Stimulated activated CD4-positive, alpha-beta T cell treated with anti-CD3 and anti-CD28 coated beads, TNF-alpha, amount 100 ng/mL, for 24 hours (primary cell): ENCODE measurements at regions not wholly inside any gene's neighbourhood (a gene's known extent, or its start where the extent isn't known, plus 50 kb on each side); places are given as distances from the start of the nearest gene placed in this dataset.
"Not testable (repeated sequence)": the region's sequence is repeated elsewhere in the genome, so short reads cannot be mapped to it uniquely, and the experiment has no call there.

Source experiments
- DNase-seq, 3 experiments: peaks; one replicate each; pipeline ENCODE4 v3.0.0-alpha.2; 2020; ENCODE audit warnings: low read depth in 3 of 3

DNA sequence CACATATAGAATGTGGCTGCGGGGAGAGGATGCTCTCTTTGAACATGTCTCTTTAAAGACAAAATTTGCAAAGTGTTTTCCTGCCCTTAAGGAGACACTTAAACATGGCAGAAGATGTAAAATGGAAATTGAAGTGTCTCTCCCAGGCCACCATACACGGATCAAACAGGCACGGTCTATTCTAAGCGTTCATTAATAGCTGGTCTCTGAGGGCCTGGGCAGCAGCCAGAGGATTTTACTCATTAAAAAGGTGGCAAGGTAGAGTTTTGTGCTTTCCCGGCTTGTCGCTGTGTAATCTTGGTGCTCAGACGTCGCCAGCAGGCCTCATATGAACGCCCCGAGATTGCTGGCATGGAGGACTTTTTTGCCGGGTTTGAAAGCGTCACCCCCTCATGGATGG, 205.5 kb downstream of the EMX2 start:
- DNase-seq = no peak

DNA sequence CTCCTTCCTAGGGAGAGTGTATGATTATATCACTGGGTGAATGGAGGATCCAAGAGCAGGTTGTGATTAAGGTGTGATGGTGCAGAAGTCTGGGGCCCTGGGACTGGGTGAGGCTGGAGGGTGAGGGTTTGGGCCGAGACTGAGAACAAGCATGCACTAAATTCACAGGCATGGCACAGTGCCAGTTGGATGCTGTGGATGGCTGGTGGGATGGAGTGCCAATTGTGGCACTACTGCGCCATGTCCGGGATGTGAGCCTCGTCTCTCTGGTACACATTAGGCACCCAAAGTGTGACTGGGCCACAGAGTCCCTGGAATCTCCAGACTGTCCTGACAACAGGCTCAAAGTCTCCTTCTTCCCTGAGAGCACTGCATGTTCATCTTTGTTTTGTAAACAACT, 208.1 kb downstream of the EMX2 start:
- no peak for DNase-seq

DNA sequence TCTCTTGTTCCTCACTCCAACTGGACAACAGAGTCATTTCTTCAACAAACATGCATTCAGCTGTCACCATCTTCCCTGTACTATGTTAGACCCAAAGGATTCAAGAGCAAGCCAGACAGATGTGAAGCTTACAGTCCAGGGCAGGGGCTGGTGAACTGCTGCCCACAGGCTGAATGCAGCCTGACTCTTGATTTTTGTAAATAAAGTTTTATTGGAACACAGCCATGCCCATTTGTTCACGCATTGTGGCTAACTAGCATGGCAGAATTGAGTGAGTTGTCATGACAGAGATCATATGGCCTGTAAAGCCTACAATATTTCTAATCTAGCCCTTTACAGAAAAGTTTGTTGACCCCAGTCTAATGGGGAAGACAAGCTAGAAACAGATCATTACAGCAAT, 208.7 kb downstream of the EMX2 start:
- DNase-seq = no peak

DNA sequence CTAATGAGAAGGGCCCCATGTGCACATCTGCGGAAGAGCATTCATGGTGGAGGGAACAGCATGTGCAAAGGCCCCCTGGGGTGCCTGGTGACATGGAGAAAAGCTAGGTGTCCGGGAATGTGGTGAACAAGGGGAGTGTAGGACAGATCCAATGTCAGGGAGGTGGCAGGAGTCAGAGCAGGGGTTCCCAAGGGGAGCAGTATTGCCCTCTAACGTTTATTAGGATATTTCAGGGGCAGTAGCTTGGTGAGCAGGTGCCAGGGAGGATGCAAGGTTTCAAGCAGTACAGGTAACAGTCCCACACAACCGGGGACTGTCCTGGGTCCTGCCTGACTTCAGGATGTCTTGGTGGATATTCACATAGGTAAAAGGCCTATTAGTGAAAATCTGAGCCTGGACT, 209.6 kb downstream of the EMX2 start:
- no peak for DNase-seq

DNA sequence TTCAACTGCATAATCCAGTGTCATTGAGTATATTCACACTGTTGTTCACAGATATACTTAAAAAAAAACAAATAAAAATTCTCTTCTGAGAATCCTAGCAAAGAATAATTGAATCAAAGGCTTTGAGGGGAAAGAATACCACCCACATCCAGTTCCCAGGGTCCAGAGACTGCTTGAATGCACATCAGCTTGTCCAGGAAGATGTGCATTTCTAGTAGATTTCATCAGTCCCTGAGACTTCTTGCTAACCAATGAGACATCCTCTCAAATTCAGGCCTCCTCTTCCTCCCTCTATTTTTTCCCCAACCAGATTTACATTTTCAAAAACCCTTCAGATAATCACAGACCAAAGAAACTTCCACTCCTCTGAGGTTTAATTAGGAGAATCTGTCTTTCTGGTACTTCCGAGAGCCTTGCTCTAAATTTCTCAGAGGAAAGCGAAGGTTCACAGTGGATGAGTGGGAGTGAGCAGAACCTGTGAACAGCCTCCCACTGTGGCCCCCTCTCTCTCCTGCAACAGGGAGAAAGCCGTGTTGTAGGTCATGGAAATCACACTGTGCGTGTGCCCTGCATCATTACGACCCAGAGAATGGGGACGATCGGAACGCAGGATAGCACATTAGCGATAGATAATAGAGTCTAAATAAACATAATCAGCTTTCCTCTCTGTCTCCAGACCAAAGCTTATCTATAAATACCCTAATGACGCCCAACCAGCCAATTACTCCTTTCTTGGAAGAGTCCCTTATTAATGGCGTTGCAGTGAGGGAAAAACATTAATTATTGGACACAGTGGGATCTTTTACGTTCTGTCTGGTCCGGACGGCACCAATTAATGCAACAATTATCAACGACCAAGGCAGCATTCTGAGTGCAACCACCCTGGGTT, 212.5 kb downstream of the EMX2 start:
- DNase-seq = no peak

DNA sequence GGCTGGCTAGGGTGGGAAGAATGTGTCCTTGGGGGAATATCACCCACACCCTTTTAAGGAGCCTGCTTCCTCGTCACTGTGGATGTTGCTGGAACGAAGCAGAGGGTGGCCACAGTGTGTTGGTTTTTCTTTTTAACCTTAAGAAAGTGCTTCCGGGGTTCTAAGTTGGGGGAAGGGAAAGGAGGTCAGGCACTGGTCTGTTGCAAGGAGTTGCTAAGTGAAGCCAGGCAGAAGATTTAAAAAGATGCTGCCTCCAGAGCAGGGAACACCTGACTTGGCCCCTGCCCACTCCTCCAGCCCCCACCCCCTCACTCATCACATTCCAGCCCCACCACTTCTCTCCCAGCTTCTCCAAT, 213.1 kb downstream of the EMX2 start:
- DNase-seq = no peak

DNA sequence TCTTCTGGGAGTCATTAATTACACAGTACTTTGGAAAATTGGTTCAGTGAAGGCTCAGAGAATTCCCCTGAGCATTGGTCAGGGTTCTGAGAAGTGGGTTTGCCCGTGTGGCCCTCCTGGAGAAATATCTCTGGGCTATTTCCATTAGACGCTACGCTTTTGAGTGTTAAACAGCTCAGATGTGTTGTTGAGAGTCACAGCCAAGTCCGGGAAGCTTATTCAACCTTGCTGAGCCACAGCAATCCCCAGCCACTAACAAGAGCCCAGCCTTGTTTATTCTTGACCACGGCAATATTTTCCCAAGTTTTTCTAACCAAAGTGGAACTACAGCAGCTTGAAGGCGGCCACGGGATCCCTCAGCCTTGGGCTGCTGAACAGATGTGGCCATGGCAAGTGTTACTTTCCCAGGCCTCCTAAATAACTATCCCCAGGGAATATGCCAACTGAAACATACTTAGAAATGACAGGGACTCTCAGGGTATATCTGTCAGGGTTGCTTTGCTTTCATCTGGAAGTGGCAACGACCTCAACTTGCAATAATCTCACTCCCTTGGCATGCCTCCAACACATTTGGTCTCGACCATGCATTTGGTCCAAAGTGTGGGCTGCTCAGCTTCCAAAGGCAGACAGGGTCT, 214.7 kb downstream of the EMX2 start:
- no peak for DNase-seq

DNA sequence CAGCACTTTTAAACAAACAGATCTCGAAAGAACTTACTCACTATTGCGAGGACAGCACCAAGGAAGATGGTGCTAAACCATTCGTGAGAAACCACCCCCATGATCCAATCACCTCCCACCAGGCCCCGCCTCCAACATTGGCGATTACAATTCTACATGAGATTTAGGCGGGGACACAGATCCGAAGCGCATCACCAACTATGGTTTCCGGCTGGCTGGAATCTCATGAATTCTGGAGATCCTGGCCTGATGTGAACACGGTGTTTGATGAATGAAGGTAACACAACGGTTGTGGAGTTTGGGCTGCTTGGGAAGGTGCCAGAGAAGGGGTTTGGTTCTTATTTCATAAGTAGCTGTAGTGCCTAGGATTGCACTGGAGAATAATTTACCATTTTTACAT, 216.7 kb downstream of the EMX2 start:
- no peak for DNase-seq

DNA sequence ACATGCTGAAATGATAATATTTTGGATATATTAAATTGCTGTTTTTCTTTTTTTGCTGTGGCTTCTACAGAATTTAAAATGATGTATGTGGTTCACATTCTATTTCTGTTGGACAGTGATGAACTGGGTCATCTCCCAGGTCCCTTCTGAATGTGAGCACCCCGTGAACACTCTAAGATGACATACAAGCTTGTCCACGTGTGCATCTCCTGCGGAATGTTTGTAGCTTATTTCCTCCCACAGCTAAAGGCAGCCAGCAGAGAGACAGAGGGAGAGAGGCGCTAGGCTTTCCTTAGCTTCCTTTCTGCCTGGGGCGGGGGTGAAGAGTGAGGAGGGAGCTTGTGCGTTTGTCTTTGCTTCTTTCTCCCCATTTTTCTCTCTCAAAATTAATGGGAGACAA, 219.1 kb downstream of the EMX2 start:
- no peak for DNase-seq

DNA sequence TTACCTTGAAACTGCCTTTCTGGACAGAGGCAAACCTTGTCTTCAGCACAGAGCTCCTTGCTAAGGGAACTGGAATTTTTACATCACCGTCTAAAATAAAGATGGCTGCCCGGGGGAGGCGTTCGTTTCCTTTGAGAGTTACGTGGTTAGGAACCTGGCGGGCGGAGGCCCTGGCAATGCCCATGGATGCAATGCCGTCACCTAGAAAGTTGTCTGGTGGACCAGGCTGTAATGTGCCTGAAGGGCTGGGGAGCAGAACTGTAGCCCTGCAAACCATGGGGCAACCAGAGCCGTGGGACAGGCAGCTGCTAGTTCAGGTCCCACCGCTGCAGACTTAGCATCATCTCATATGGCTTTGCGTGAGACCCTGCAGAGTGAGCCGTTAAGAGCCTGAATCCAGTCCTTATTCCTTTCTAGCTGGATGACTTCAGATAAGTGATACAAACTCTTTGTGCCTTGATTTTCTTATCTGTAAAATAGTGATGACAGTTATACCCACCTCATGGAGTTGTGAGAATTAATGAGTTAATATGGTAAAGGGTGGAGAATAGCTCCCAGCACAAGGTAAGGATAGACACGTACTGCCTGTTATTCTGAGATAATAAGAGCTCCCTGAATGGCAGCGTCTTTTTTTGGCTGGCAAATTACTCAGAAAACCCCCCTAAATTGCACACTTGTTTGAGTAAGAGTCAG, 219.7 kb downstream of the EMX2 start:
- DNase-seq = no peak

DNA sequence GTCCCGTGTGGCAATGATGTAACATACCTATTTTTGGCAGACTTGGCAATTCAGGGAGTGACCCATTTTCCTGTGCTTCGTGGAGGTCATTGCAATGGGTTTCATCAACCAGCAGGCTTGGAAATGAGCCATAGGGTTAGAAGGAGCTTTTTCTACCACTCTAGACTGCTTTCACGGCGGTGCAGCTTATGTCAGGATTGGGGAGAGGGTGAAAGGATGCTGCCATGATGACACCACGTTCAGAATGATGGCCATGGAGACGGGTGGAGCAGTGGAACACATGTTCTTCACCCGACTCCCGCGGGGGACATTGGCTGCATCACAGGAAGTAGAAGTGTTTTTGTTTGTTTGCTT, 220.2 kb downstream of the EMX2 start:
- no peak for DNase-seq

DNA sequence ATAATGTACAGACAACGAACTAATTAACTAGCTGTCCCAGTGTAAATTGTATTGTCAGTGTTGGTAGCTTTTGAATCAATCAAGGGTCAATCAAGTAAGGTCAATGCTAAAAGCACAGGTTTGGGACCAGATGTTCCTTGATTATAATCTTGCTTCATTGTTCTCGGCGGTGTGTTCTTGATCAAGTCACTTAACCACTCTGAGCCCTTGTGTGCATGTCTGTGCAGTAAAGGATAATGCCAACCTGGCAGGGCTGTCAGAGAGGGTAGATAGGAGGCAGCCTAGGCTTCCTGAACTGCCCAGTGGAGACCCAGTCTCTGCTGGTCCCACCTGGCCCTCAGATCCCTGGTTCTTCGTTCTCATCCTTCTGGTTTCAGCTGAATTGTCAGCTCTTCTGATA, 221.0 kb downstream of the EMX2 start:
- DNase-seq = no peak

DNA sequence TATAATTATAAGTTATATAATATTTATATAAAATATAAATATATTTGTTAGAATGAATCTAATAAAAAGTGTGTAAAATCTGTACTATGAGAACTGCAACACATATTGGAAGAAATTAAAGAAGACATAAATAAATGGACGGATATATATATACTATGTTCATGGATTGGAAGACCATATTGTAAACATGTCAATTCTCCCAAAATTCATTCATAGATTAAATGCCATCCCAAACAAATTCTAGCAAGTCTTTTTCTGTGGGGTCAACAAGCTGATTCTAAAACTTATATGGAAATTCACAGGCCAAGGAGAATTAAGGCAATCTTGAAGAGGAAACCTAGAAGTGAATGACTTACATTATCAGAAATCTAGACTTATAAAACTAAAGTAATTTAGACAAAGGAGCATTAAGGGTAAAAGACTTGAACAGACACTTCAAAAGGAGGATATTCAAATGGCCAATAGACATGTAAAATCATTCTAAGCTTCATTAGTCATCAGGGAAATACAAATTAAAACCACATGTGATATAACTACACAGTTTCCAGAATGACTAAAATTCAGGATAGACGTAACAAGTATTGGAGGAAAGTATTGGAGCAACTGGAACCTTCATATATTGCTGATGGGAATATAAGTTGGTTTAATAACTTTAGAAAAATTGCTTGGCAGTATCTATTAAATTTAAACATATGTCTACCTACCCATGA, 225.9 kb downstream of the EMX2 start:
- no peak for DNase-seq

DNA sequence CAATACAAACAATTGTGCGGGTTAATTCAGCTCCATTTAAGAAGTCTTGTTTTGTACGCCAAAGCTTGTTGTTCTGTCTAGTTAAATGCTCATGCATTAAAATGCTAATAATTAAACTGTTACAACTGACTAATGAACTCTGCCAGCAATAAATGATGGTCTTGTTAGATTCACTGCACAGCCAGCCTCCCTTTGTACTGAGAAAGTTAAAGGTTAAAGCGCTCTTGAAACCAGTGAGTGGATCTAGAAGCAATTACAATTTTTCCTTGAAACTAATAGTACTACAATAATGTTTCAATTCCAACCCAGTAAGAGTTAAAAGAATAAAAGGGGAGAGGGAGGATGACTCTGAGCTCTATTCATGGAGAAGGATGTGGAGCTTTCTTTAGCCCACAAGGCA, 233.0 kb downstream of the EMX2 start:
- no peak for DNase-seq

DNA sequence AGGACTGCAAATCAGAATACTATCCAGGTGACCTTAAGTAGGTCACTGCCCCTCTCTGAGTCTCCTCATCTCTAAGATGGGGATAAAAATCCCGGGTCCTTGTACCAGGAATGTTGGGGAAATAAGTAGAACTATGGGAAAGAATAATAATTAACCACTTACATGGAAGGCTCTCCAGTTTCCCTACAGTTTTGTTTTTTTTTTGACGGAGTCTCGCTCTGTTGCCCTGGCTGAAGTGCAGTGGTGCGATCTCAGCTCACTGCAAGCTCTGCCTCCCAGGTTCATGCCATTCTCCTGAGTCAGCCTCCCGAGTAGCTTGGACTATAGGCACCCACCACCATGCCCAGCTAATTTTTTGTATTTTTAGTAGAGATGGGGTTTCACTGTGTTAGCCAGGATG, 234.7 kb downstream of the EMX2 start:
- DNase-seq = not testable (repeated sequence)

DNA sequence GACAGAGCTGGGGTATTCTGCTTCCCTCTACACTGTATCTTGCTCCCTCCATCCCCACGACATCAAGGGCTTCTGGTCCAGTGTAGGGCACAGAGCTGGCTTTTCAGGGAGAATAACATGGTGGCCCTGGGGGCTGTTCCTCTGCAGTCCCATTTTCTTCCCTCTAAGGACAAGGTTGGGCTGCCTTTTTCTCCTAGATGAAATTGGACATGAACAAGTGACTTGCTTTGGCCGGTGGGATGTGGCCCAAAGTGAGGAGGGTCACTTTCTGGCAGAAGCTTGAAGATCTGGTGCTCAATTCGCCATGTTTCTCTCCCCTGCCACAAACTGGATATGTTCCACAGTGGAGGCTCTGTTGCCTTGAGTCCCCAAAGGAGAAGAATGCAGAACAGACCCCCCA, 235.7 kb downstream of the EMX2 start:
- no peak for DNase-seq

DNA sequence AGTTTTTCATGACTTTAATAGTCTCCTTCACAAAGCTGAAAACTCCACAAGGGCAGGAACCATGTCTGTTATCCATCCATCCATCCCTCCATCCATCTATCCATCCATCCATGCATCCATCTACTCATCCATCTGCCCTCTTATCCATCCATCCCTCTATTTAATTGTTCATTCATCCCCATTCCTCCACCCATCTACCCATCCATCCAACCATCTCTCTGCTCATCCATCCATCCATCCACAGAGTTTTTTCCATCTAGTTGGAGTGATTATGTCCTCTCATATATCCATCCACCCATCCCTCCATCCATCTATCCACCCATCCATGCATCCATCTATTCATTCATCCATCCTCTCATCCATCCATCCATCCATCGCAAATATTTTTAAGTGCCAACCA, 237.9 kb downstream of the EMX2 start:
- no peak for DNase-seq

DNA sequence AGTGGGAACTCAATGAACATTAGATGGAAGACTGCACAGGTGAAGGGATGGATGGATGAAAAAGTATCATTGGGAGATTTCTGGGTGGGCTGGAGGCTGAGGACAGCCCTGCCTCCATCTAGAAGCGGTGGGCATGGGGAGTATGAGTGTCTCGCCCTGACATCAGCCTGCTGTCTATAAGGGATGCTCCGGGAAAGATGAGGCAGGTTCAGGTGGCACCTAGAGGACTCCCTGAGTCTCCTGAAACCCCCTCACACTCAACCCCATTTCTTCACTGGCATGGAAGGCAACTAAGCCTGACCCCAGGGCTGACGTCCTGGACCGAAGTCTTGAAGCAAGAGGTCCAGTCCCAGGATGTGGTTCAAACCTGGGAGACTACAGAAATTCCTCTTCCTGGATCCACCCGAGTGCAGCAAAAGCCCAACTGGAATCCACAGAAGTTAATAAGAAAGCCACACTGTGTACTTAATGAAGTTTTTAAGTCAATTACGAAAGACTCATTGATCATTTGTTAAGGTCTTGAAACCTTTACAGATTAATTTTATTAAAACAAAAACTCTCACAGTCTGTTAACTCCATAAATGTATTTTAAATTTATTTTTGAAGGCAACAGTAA, 238.8 kb downstream of the EMX2 start:
- DNase-seq = no peak

DNA sequence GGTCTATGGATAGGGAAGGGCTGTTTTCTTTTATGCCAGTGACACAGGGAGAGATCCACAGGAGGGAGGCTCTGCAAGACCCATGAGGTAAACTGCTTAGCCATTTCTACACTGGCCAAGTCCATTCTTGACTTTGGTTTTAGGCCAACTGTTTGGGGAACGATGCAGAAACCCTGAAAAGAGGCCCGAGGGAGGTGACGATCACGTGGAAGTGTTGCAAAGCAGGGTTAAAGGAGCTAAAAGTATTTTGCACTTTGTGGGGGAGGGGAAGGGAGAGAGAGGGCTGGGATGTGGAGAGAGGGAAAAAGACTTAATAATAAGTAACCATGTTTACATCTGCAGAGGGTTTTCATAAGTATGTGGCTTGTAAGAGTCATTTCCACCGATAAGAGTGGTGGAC, 239.7 kb downstream of the EMX2 start:
- DNase-seq = no peak

DNA sequence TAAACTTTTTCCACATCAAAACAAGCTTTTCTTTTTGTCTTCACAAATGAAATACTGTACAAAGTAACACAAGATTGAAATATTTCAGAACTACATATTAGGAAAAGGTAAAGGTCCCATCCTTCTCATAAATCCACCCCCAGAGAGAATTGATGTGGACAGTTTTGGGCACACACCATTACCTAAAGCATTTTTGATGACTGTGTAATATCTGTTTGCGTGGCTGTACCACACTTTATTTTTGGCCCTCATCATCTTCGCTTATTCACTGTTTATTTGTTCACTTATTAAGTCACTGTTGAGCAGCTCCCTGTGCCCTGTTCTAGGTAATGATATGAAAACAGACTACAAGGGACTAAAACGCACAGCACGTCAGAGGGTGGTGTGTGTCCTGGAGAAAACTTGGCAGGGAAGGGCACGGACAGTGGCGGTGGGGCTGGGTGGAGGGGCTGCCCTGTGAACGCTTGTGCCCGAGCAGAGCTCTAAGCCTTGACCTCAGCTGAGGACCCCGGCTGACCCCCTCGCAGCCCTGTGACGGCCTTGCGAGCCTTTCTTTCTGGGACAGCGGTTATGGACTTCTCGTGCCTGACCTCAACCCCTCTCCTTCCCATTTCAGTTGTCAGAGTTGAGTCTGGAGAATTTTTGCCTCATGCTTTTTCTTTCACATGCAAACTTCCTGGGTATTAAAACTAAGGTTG, 241.3 kb downstream of the EMX2 start:
- DNase-seq = no peak

DNA sequence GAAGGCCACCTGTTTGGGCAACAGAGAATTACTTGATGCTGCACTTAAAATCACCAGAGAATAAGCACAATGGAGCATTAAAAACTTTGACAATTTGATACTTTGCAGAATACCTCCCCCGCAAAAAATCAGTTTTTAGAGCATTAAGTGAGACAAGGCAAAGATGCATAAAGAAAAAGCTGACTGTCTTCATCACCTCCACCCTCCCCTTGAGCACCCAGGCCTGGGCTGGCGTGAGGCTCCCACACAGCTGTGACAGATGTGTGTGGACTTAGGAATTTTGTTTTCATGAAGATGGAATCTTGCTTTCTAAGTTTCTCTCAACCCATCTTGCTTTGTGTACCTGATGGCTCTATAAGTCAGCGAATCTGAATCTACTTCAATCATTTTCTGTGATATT, 242.2 kb downstream of the EMX2 start:
- DNase-seq = no peak
